ENCODE measurements at regions not wholly inside any gene's neighbourhood (a gene's known extent, or its start where the extent isn't known, plus 50 kb on each side); places are given as distances from the start of the nearest gene placed in this dataset.

GRCh38 chr3:117665296-117665695, 955.7 kb downstream of the TUSC7 start:
- no peak for TF ChIP-seq CTCF (IDR thresholded peaks at IDR 0.05)
- Histone ChIP-seq H3K27ac (no peak overlapping the region), H3K4me3 (no peak overlapping the region), H3K9me3 (no peaks in the 10 kb centered on the region), H3K27me3 (no peaks in the 10 kb centered on the region), H3K4me1 (no peaks in the 10 kb centered on the region), H3K36me3 (no peaks in the 10 kb centered on the region)
- no peak for DNase-seq
- intact Hi-C loops (cut with DNase I; ENCODE audit: low total_unique reads): no loop called here

- no peaks in the 10 kb centered on the region for H3K4me1 ChIP-seq
- H3K9me3 ChIP-seq: no peaks in the 10 kb centered on the region
- no peak overlapping the region for H3K27ac ChIP-seq
- intact Hi-C loops (cut with DNase I; ENCODE audit: low total_unique reads): no loop called here
- DNase-seq: no peak
- no peaks in the 10 kb centered on the region for H3K27me3 ChIP-seq
- no peak overlapping the region for H3K4me3 ChIP-seq
- H3K36me3 ChIP-seq: no peaks in the 10 kb centered on the region
- no peak for TF ChIP-seq CTCF (IDR thresholded peaks at IDR 0.05)
Observed at GRCh38 chr3:117666325-117666724, 956.7 kb downstream of the TUSC7 start.

GRCh38 chr3:117666812-117667211, 957.2 kb downstream of the TUSC7 start:
- Histone ChIP-seq H3K27me3 (no peaks in the 10 kb centered on the region), H3K36me3 (no peaks in the 10 kb centered on the region), H3K27ac (no peak overlapping the region), H3K4me3 (no peak overlapping the region), H3K4me1 (no peaks in the 10 kb centered on the region), H3K9me3 (no peaks in the 10 kb centered on the region)
- DNase-seq: no peak
- no peak for TF ChIP-seq CTCF (IDR thresholded peaks at IDR 0.05)
- intact Hi-C loops (cut with DNase I; ENCODE audit: low total_unique reads): no loop called here

- Histone ChIP-seq H3K36me3 (no peaks in the 10 kb centered on the region), H3K9me3 (no peaks in the 10 kb centered on the region), H3K4me3 (no peak overlapping the region), H3K4me1 (no peaks in the 10 kb centered on the region), H3K27me3 (no peaks in the 10 kb centered on the region), H3K27ac (no peak overlapping the region)
- no peak for DNase-seq
- no peak for TF ChIP-seq CTCF (IDR thresholded peaks at IDR 0.05)
- intact Hi-C loops (cut with DNase I; ENCODE audit: low total_unique reads): no loop called here
Observed at GRCh38 chr3:117669774-117670173, 960.2 kb downstream of the TUSC7 start.

GRCh38 chr3:117671722-117672318, 962.2 kb downstream of the TUSC7 start:
- no peak for DNase-seq
- TF ChIP-seq CTCF (IDR thresholded peaks at IDR 0.05): no peak
- intact Hi-C loops (cut with DNase I; ENCODE audit: low total_unique reads): no loop called here

GRCh38 chr3:117674321-117674720, 964.7 kb downstream of the TUSC7 start:
- Histone ChIP-seq H3K4me3 (no peak overlapping the region), H3K36me3 (no peaks in the 10 kb centered on the region), H3K4me1 (no peaks in the 10 kb centered on the region), H3K9me3 (no peaks in the 10 kb centered on the region), H3K27me3 (no peaks in the 10 kb centered on the region), H3K27ac (no peak overlapping the region)
- TF ChIP-seq CTCF (IDR thresholded peaks at IDR 0.05): no peak
- no peak for DNase-seq
- intact Hi-C loops (cut with DNase I; ENCODE audit: low total_unique reads): no loop called here

More at GRCh38 chr3:117671722-117672318, 962.2 kb downstream of the TUSC7 start:
- Histone ChIP-seq H3K36me3 (no peaks in the 10 kb centered on the region), H3K27me3 (no peaks in the 10 kb centered on the region), H3K4me3 (no peak overlapping the region), H3K27ac (no peak overlapping the region), H3K4me1 (no peaks in the 10 kb centered on the region), H3K9me3 (no peaks in the 10 kb centered on the region)
